ENCODE measurements at regions not wholly inside any gene's neighbourhood (a gene's known extent, or its start where the extent isn't known, plus 50 kb on each side); places are given as distances from the start of the nearest gene placed in this dataset.

DNA sequence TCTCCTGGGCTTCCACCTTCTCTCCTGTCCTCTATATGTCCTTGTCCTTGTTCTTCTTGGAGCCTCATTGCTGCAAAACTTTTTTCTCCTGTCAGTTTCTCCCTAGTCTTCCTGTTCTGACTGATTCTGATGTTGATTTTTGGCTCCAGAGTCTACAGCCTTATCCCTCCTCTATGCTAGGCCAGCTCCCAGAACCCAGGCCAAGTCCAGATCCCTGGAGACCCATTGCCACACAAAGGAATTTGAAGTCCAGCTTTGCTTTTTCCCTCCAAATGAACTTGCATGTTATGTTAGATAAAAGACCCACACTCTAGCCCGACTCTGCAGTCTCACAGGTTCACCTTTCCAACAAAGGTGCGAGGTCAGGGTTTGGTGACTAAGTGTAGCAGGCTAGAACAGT is 203.1 kb downstream of the FNDC1 start:
- Mint-ChIP-seq H3K36me3 (ENCODE audit: insufficient read depth in 1 of 3, low read depth in 3 of 3) (peaks cover 0 to 4% (median 3%) of the 10 kb centered on the region in 3 experiments; a peak in 4 of 7 replicates), H3K27ac (no peak overlapping the region), H3K27me3 (ENCODE audit: low read depth) (peaks cover 2% of the 10 kb centered on the region; the same call in 1 of the 2 replicates), H3K4me3 (no peak overlapping the region), H3K4me1 (no peaks in the 10 kb centered on the region), H3K9me3 (peaks cover 38 to 90% of the 10 kb centered on the region in 2 experiments)
- no peak overlapping the region for H3K56ac ChIP-seq (ENCODE audit: insufficient read length, low read depth, low read length)
- H3K9me3 ChIP-seq (ENCODE audit: control insufficient read depth, low read depth, low read length) = peaks cover 4% of the 10 kb centered on the region
- no peaks in the 10 kb centered on the region for H3K4me1 ChIP-seq (ENCODE audit: insufficient read depth, low read length)
- no peak overlapping the region for H2BK120ac ChIP-seq (ENCODE audit: low read depth, low read length, poor library complexity, severe bottlenecking)
- no peak overlapping the region for H2BK5ac ChIP-seq (ENCODE audit: insufficient read length, low read length)
- no peak overlapping the region for H2BK15ac ChIP-seq (ENCODE audit: low read depth, low read length)
- H3K4me2 ChIP-seq (ENCODE audit: insufficient read depth, insufficient read length, low read length) = no peak overlapping the region
- H4K91ac ChIP-seq (ENCODE audit: insufficient read length, low read depth, low read length) = no peak overlapping the region
- no peak overlapping the region for H2AFZ ChIP-seq (ENCODE audit: low read length)
- TF ChIP-seq, protein P1, sequence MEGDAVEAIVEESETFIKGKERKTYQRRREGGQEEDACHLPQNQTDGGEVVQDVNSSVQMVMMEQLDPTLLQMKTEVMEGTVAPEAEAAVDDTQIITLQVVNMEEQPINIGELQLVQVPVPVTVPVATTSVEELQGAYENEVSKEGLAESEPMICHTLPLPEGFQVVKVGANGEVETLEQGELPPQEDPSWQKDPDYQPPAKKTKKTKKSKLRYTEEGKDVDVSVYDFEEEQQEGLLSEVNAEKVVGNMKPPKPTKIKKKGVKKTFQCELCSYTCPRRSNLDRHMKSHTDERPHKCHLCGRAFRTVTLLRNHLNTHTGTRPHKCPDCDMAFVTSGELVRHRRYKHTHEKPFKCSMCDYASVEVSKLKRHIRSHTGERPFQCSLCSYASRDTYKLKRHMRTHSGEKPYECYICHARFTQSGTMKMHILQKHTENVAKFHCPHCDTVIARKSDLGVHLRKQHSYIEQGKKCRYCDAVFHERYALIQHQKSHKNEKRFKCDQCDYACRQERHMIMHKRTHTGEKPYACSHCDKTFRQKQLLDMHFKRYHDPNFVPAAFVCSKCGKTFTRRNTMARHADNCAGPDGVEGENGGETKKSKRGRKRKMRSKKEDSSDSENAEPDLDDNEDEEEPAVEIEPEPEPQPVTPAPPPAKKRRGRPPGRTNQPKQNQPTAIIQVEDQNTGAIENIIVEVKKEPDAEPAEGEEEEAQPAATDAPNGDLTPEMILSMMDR (conservative IDR thresholded peaks at IDR 0.05) = no peak
- H3K18ac ChIP-seq (ENCODE audit: insufficient read length, low read depth, low read length) = no peak overlapping the region
- H3K4ac ChIP-seq (ENCODE audit: low read depth, low read length) = no peak overlapping the region
- H3K79me1 ChIP-seq (ENCODE audit: insufficient read depth, low read depth, low read length, poor library complexity, severe bottlenecking) = no peaks in the 10 kb centered on the region
- no peak overlapping the region for H2BK12ac ChIP-seq (ENCODE audit: insufficient read length, low read depth, low read length)
- no peak overlapping the region for H3K9ac ChIP-seq (ENCODE audit: extremely low read depth, insufficient read length, low read length)
- H3K14ac ChIP-seq (ENCODE audit: insufficient read depth, low read length) = no peak overlapping the region
- H3T11ph ChIP-seq (ENCODE audit: low read length) = no peak overlapping the region
- no CpG with 5 or more reads among the region's 2 CpGs for WGBS (ENCODE audit: extremely low coverage, insufficient read length, low lambda C conversion rate)
- no peaks in the 10 kb centered on the region for H3K27me3 ChIP-seq (ENCODE audit: insufficient read depth, low read length)
- H4K20me1 ChIP-seq (ENCODE audit: control insufficient read depth, insufficient read depth, insufficient read length) = no peaks in the 10 kb centered on the region
- DNase-seq = no peak
- H3K23me2 ChIP-seq (ENCODE audit: insufficient read length, low read depth, low read length, poor library complexity, severe bottlenecking) = no peaks in the 10 kb centered on the region
- no peak overlapping the region for H2AK5ac ChIP-seq (ENCODE audit: insufficient read length, low read length)
- no peak overlapping the region for H3K27ac ChIP-seq (ENCODE audit: insufficient read length, low read depth, low read length)
- H4K8ac ChIP-seq (replicated peaks; ENCODE audit: insufficient read length, low read depth, low read length) = no peak overlapping the region
- H4K5ac ChIP-seq (ENCODE audit: insufficient read length, low read depth, low read length) = no peak overlapping the region
- H3K79me2 ChIP-seq (ENCODE audit: insufficient read depth, low read length) = no peaks in the 10 kb centered on the region
- no peak overlapping the region for H3K23ac ChIP-seq (ENCODE audit: insufficient read length, low read depth, low read length)
- no peak overlapping the region for H2BK20ac ChIP-seq (ENCODE audit: low read depth, low read length, poor library complexity, severe bottlenecking)

Data from H9 (cell line).